GM12891 (cell line): ENCODE measurements at regions not wholly inside any gene's neighbourhood (a gene's known extent, or its start where the extent isn't known, plus 50 kb on each side); places are given as distances from the start of the nearest gene placed in this dataset.

Experiments used
- PAX5 ChIP-seq: IDR thresholded peaks from 2 replicates; pipeline ENCODE4 v1.6.1; 2011; ENCODE audit warnings: low read length, moderate library complexity, mild to moderate bottlenecking; ENCODE audit not compliant: insufficient read depth, severe bottlenecking
- POLR2A ChIP-seq: IDR thresholded peaks from 2 replicates; pipeline ENCODE4 v1.6.1; 2011; ENCODE audit warnings: low read depth, low read length, control low read depth
- POLR2AphosphoS5 ChIP-seq: IDR thresholded peaks from 2 replicates; pipeline ENCODE4 v1.6.1; 2011; ENCODE audit warnings: low read depth, low read length, control low read depth
- POU2F2 ChIP-seq: IDR thresholded peaks from 2 replicates; pipeline ENCODE4 v1.6.1; 2011; ENCODE audit warnings: low read depth, mild to moderate bottlenecking, control low read depth, low read length, moderate library complexity
- SPI1 ChIP-seq: IDR thresholded peaks from 2 replicates; pipeline ENCODE4 v1.6.1; 2011; ENCODE audit warnings: low read depth, low read length, control low read depth
- TAF1 ChIP-seq: IDR thresholded peaks from 2 replicates; pipeline ENCODE4 v1.6.1; 2011; ENCODE audit warnings: low read depth, low read length, control low read depth

- TF ChIP-seq POLR2AphosphoS5 (no peak), SPI1 (no peak), POLR2A (no peak), POU2F2 (no peak), TAF1 (no peak), PAX5 (no peak)
These were observed 146.2 kb upstream of the ZBED5 start for GRCh38 chr11:11004069-11004468.
